KMS-11 (cell line): ENCODE measurements at regions not wholly inside any gene's neighbourhood (a gene's known extent, or its start where the extent isn't known, plus 50 kb on each side); places are given as distances from the start of the nearest gene placed in this dataset.
A peak's percentile ranks its signal among the peaks of the same experiment; 100 is the strongest.

Source experiments
- H2AFZ ChIP-seq: fragments of 200-600 bp; sonication (generic); 2 replicates; pipeline ENCODE4 v1.6.1; 2016; ENCODE audit warnings: antibody characterized with exemption, mixed run types, low read depth
- H3K27ac ChIP-seq: fragments of 200-600 bp; sonication (generic); 2 replicates; pipeline ENCODE4 v1.6.1; 2016; ENCODE audit warnings: mild to moderate bottlenecking, mixed run types
- H3K27me3 ChIP-seq: fragments of 200-600 bp; sonication (generic); 2 replicates; pipeline ENCODE4 v1.6.1; 2017; ENCODE audit warnings: mild to moderate bottlenecking, low read depth, mixed run types, moderate library complexity; ENCODE audit not compliant: insufficient read depth
- H3K36me3 ChIP-seq: fragments of 200-600 bp; sonication (generic); 2 replicates; pipeline ENCODE4 v1.6.1; 2017; ENCODE audit warnings: mild to moderate bottlenecking, mixed run types; ENCODE audit not compliant: insufficient read depth
- H3K4me1 ChIP-seq: fragments of 200-600 bp; sonication (generic); 2 replicates; pipeline ENCODE4 v1.6.1; 2016; ENCODE audit warnings: mild to moderate bottlenecking, low read depth, mixed run types; ENCODE audit not compliant: poor library complexity, severe bottlenecking
- H3K4me2 ChIP-seq: fragments of 200-600 bp; sonication (generic); 2 replicates; pipeline ENCODE4 v1.7.0; 2016; ENCODE audit warnings: mild to moderate bottlenecking, mixed run types
- H3K4me3 ChIP-seq: fragments of 200-600 bp; sonication (generic); IDR thresholded peaks from 2 replicates; pipeline ENCODE4 v1.6.1; 2017; ENCODE audit warnings: low read depth, low read length, mixed read lengths; ENCODE audit not compliant: insufficient read depth
- H3K79me2 ChIP-seq: fragments of 200-600 bp; sonication (generic); 2 replicates; pipeline ENCODE4 v1.6.1; 2016; ENCODE audit warnings: low read depth, mixed run types; ENCODE audit not compliant: insufficient read depth
- H3K9ac ChIP-seq: fragments of 200-600 bp; sonication (generic); 2 replicates; pipeline ENCODE4 v1.6.1; 2016; ENCODE audit warnings: mild to moderate bottlenecking, mixed run types
- H4K20me1 ChIP-seq: fragments of 200-600 bp; sonication (generic); 2 replicates; pipeline ENCODE4 v1.6.1; 2016; ENCODE audit warnings: mild to moderate bottlenecking, mixed run types; ENCODE audit not compliant: insufficient read depth
- TF ChIP-seq, protein P1 (sequence below): fragments of 200-600 bp; sonication (generic); conservative IDR thresholded peaks from 2 replicates; pipeline ENCODE4 v1.6.1; 2017; ENCODE audit warnings: low read depth, mild to moderate bottlenecking, antibody characterized with exemption, low read length, moderate library complexity, mixed read lengths

- Histone ChIP-seq H3K4me1 (peaks cover 71% of the 10 kb centered on the region), H3K79me2 (no peaks in the 10 kb centered on the region), H3K4me2 (peak overlapping the region; percentile 76), H2AFZ (peak overlapping the region; percentile 42), H4K20me1 (no peaks in the 10 kb centered on the region), H3K27ac (peak overlapping the region; percentile 57), H3K27me3 (no peaks in the 10 kb centered on the region), H3K9ac (no peak overlapping the region; the same call in 1 of the 2 replicates), H3K36me3 (no peaks in the 10 kb centered on the region), H3K4me3 (no peak overlapping the region)
- TF ChIP-seq, protein P1, sequence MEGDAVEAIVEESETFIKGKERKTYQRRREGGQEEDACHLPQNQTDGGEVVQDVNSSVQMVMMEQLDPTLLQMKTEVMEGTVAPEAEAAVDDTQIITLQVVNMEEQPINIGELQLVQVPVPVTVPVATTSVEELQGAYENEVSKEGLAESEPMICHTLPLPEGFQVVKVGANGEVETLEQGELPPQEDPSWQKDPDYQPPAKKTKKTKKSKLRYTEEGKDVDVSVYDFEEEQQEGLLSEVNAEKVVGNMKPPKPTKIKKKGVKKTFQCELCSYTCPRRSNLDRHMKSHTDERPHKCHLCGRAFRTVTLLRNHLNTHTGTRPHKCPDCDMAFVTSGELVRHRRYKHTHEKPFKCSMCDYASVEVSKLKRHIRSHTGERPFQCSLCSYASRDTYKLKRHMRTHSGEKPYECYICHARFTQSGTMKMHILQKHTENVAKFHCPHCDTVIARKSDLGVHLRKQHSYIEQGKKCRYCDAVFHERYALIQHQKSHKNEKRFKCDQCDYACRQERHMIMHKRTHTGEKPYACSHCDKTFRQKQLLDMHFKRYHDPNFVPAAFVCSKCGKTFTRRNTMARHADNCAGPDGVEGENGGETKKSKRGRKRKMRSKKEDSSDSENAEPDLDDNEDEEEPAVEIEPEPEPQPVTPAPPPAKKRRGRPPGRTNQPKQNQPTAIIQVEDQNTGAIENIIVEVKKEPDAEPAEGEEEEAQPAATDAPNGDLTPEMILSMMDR: no peak
Measured at GRCh38 chr20:33917831-33918525, 75.7 kb upstream of the RALY start.

GRCh38 chr20:33918662-33919061 lies 75.0 kb upstream of the RALY start:
- no peaks in the 10 kb centered on the region for H3K36me3 ChIP-seq
- peak overlapping the region; percentile 76 for H3K4me2 ChIP-seq
- no peak overlapping the region for H3K4me3 ChIP-seq
- no peaks in the 10 kb centered on the region for H3K27me3 ChIP-seq
- H4K20me1 ChIP-seq: no peaks in the 10 kb centered on the region
- peak overlapping the region; percentile 42; the same call in 1 of the 2 replicates for H2AFZ ChIP-seq
- TF ChIP-seq, protein P1: no peak
- H3K4me1 ChIP-seq: peaks cover 64% of the 10 kb centered on the region
- no peak overlapping the region; the same call in 1 of the 2 replicates for H3K9ac ChIP-seq
- no peaks in the 10 kb centered on the region for H3K79me2 ChIP-seq
- peak overlapping the region; percentile 57 for H3K27ac ChIP-seq

- Histone ChIP-seq H3K79me2 (no peaks in the 10 kb centered on the region), H2AFZ (no peak overlapping the region; the same call in 1 of the 2 replicates), H3K9ac (no peak overlapping the region), H3K36me3 (no peaks in the 10 kb centered on the region), H4K20me1 (no peaks in the 10 kb centered on the region), H3K27me3 (no peaks in the 10 kb centered on the region), H3K4me1 (peaks cover 54% of the 10 kb centered on the region), H3K27ac (no peak overlapping the region), H3K4me2 (no peak overlapping the region; the same call in 1 of the 2 replicates), H3K4me3 (no peak overlapping the region)
- TF ChIP-seq, protein P1: no peak
Measured at GRCh38 chr20:33919653-33920052, 74.1 kb upstream of the RALY start.

- H3K27ac ChIP-seq: no peak overlapping the region
- H4K20me1 ChIP-seq: no peaks in the 10 kb centered on the region
- no peak overlapping the region for H3K9ac ChIP-seq
- H2AFZ ChIP-seq: no peak overlapping the region
- H3K27me3 ChIP-seq: no peaks in the 10 kb centered on the region
- H3K4me2 ChIP-seq: no peak overlapping the region
- H3K36me3 ChIP-seq: no peaks in the 10 kb centered on the region
- H3K4me1 ChIP-seq: peaks cover 28% of the 10 kb centered on the region
- TF ChIP-seq, protein P1: no peak
- H3K79me2 ChIP-seq: no peaks in the 10 kb centered on the region
- H3K4me3 ChIP-seq: no peak overlapping the region
Measured at GRCh38 chr20:33922224-33922623, 71.5 kb upstream of the RALY start.
